Activated CD4-positive, alpha-beta memory T cell treated with anti-CD3 and anti-CD28 coated beads for 36 hours (primary cell): ENCODE measurements at regions not wholly inside any gene's neighbourhood (a gene's known extent, or its start where the extent isn't known, plus 50 kb on each side); places are given as distances from the start of the nearest gene placed in this dataset.
"Not testable (repeated sequence)": the region's sequence is repeated elsewhere in the genome, so short reads cannot be mapped to it uniquely, and the experiment has no call there.

Experiments used
- CTCF ChIA-PET: fragments of 350-600 bp; sonication (Branson Sonifier 250); formaldehyde crosslinking; loops from one replicate; lab custom pipeline; 2021; ENCODE audit warnings: antibody characterized with exemption, inconsistent platforms; lab: Charles Lee
- POLR2A ChIA-PET: fragments of 350-600 bp; sonication (Branson Sonifier 250); formaldehyde crosslinking; loops from one replicate; lab custom pipeline; 2021; ENCODE audit warnings: antibody characterized with exemption; lab: Charles Lee
- DNase-seq: peaks from one replicate; pipeline ENCODE4 v3.0.0-alpha.2; 2020
- H3K27ac Mint-ChIP-seq: one replicate; pipeline ENCODE4 v1.8.0; 2021; ENCODE audit warnings: mixed read lengths
- H3K27me3 Mint-ChIP-seq: one replicate; pipeline ENCODE4 v1.8.0; 2021; ENCODE audit warnings: mixed read lengths
- H3K36me3 Mint-ChIP-seq: one replicate; pipeline ENCODE4 v1.8.0; 2021; ENCODE audit warnings: mixed read lengths
- H3K4me1 Mint-ChIP-seq: one replicate; pipeline ENCODE4 v1.8.0; 2021; ENCODE audit warnings: low read depth, mixed read lengths
- H3K4me3 Mint-ChIP-seq: one replicate; pipeline ENCODE4 v1.8.0; 2021; ENCODE audit warnings: mild to moderate bottlenecking, mixed read lengths
- H3K9me3 Mint-ChIP-seq: one replicate; pipeline ENCODE4 v1.8.0; 2021; ENCODE audit warnings: mixed read lengths
- intact Hi-C: fragments of 100-400 bp; cut with micrococcal nuclease; formaldehyde crosslinking; loops from one replicate; pipeline ENCODE4 v1.15.1; 2023

- CTCF ChIA-PET: no interaction called here
- H3K27me3 Mint-ChIP-seq: no peaks in the 10 kb centered on the region
- H3K9me3 Mint-ChIP-seq: no peaks in the 10 kb centered on the region
- H3K4me1 Mint-ChIP-seq: no peaks in the 10 kb centered on the region
- no peak overlapping the region for H3K4me3 Mint-ChIP-seq
- POLR2A ChIA-PET: no interaction called here
- DNase-seq: no peak
- no peak overlapping the region for H3K27ac Mint-ChIP-seq
- H3K36me3 Mint-ChIP-seq: no peaks in the 10 kb centered on the region
- intact Hi-C loops: no loop called here
Measured at GRCh38 chr2:226474131-226474530, 325.5 kb downstream of the IRS1 start.

- intact Hi-C loops: no loop called here
- H3K27ac Mint-ChIP-seq: no peak overlapping the region
Measured at GRCh38 chr2:226471987-226472470, 327.6 kb downstream of the IRS1 start.

GRCh38 chr2:226467633-226468032 lies 332.0 kb downstream of the IRS1 start:
- ChIA-PET CTCF (no interaction called here), POLR2A (no interaction called here)
- intact Hi-C loops: no loop called here
- no peak for DNase-seq
- Mint-ChIP-seq H3K4me3 (no peak overlapping the region), H3K27ac (no peak overlapping the region), H3K4me1 (no peaks in the 10 kb centered on the region), H3K36me3 (no peaks in the 10 kb centered on the region), H3K9me3 (peaks cover 3% of the 10 kb centered on the region), H3K27me3 (no peaks in the 10 kb centered on the region)

More at GRCh38 chr2:226471987-226472470, 327.6 kb downstream of the IRS1 start:
- no peaks in the 10 kb centered on the region for H3K9me3 Mint-ChIP-seq
- no peaks in the 10 kb centered on the region for H3K36me3 Mint-ChIP-seq
- no peak overlapping the region for H3K4me3 Mint-ChIP-seq
- H3K27me3 Mint-ChIP-seq: no peaks in the 10 kb centered on the region
- no peaks in the 10 kb centered on the region for H3K4me1 Mint-ChIP-seq
- DNase-seq: no peak
- ChIA-PET POLR2A (no interaction called here), CTCF (no interaction called here)

GRCh38 chr2:226467221-226467620 lies 332.4 kb downstream of the IRS1 start:
- ChIA-PET CTCF (no interaction called here), POLR2A (no interaction called here)
- DNase-seq: no peak
- H3K36me3 Mint-ChIP-seq: no peaks in the 10 kb centered on the region
- no peaks in the 10 kb centered on the region for H3K4me1 Mint-ChIP-seq
- no peak overlapping the region for H3K4me3 Mint-ChIP-seq
- no peak overlapping the region for H3K27ac Mint-ChIP-seq
- H3K9me3 Mint-ChIP-seq: peaks cover 7% of the 10 kb centered on the region
- intact Hi-C loops: no loop called here
- H3K27me3 Mint-ChIP-seq: no peaks in the 10 kb centered on the region

- H3K27ac Mint-ChIP-seq: no peak overlapping the region
- no peak overlapping the region for H3K4me3 Mint-ChIP-seq
- no peaks in the 10 kb centered on the region for H3K4me1 Mint-ChIP-seq
- POLR2A ChIA-PET: no interaction called here
- no peaks in the 10 kb centered on the region for H3K27me3 Mint-ChIP-seq
- no peak for DNase-seq
- H3K9me3 Mint-ChIP-seq: peaks cover 12% of the 10 kb centered on the region
- CTCF ChIA-PET: no interaction called here
- intact Hi-C loops: no loop called here
- H3K36me3 Mint-ChIP-seq: no peaks in the 10 kb centered on the region
Measured at GRCh38 chr2:226466589-226466988, 333.0 kb downstream of the IRS1 start.

GRCh38 chr2:226466124-226466523 lies 333.5 kb downstream of the IRS1 start:
- ChIA-PET CTCF (no interaction called here), POLR2A (no interaction called here)
- no peak overlapping the region for H3K4me3 Mint-ChIP-seq
- no peaks in the 10 kb centered on the region for H3K4me1 Mint-ChIP-seq
- no peaks in the 10 kb centered on the region for H3K36me3 Mint-ChIP-seq
- peaks cover 12% of the 10 kb centered on the region for H3K9me3 Mint-ChIP-seq
- no peak overlapping the region for H3K27ac Mint-ChIP-seq
- DNase-seq: no peak
- intact Hi-C loops: no loop called here
- H3K27me3 Mint-ChIP-seq: no peaks in the 10 kb centered on the region

GRCh38 chr2:226464380-226464779 lies 335.2 kb downstream of the IRS1 start:
- no peak for DNase-seq
- intact Hi-C loops: no loop called here
- Mint-ChIP-seq H3K27me3 (no peaks in the 10 kb centered on the region), H3K4me3 (no peak overlapping the region), H3K4me1 (no peaks in the 10 kb centered on the region), H3K27ac (no peak overlapping the region), H3K36me3 (no peaks in the 10 kb centered on the region), H3K9me3 (peaks cover 12% of the 10 kb centered on the region)
- ChIA-PET CTCF (no interaction called here), POLR2A (no interaction called here)

GRCh38 chr2:226463154-226463553 lies 336.5 kb downstream of the IRS1 start:
- DNase-seq: no peak
- H3K36me3 Mint-ChIP-seq: no peaks in the 10 kb centered on the region
- ChIA-PET CTCF (no interaction called here), POLR2A (no interaction called here)
- no peaks in the 10 kb centered on the region for H3K4me1 Mint-ChIP-seq
- H3K27ac Mint-ChIP-seq: no peak overlapping the region
- H3K4me3 Mint-ChIP-seq: no peak overlapping the region
- H3K9me3 Mint-ChIP-seq: peaks cover 12% of the 10 kb centered on the region
- intact Hi-C loops: no loop called here
- peaks cover 2% of the 10 kb centered on the region for H3K27me3 Mint-ChIP-seq

- no peak overlapping the region for H3K27ac Mint-ChIP-seq
- H3K27me3 Mint-ChIP-seq: peaks cover 3% of the 10 kb centered on the region
- intact Hi-C loops: no loop called here
- ChIA-PET POLR2A (no interaction called here), CTCF (no interaction called here)
- no peaks in the 10 kb centered on the region for H3K36me3 Mint-ChIP-seq
- no peak for DNase-seq
- no peak overlapping the region for H3K4me3 Mint-ChIP-seq
- peaks cover 12% of the 10 kb centered on the region for H3K9me3 Mint-ChIP-seq
- no peaks in the 10 kb centered on the region for H3K4me1 Mint-ChIP-seq
Measured at GRCh38 chr2:226461981-226462380, 337.6 kb downstream of the IRS1 start.

GRCh38 chr2:226456144-226456543 lies 343.5 kb downstream of the IRS1 start:
- H3K27me3 Mint-ChIP-seq: peaks cover 22% of the 10 kb centered on the region
- CTCF ChIA-PET, intact Hi-C loops, H3K4me3 Mint-ChIP-seq, H3K4me1 Mint-ChIP-seq, H3K9me3 Mint-ChIP-seq, DNase-seq, H3K36me3 Mint-ChIP-seq, H3K27ac Mint-ChIP-seq, POLR2A ChIA-PET: not testable (repeated sequence)

- peaks cover 3% of the 10 kb centered on the region for H3K4me1 Mint-ChIP-seq
- H3K27ac Mint-ChIP-seq: no peak overlapping the region
- peaks cover 5% of the 10 kb centered on the region for H3K36me3 Mint-ChIP-seq
- H3K4me3 Mint-ChIP-seq: no peak overlapping the region
- H3K27me3 Mint-ChIP-seq: peaks cover 21% of the 10 kb centered on the region
- intact Hi-C loops: no loop called here
- peaks cover 7% of the 10 kb centered on the region for H3K9me3 Mint-ChIP-seq
- no peak for DNase-seq
- ChIA-PET CTCF (no interaction called here), POLR2A (no interaction called here)
Measured at GRCh38 chr2:226452768-226453167, 346.9 kb downstream of the IRS1 start.

- no peak overlapping the region for H3K4me3 Mint-ChIP-seq
- intact Hi-C loops: no loop called here
- peaks cover 4% of the 10 kb centered on the region for H3K36me3 Mint-ChIP-seq
- ChIA-PET POLR2A (no interaction called here), CTCF (no interaction called here)
- peaks cover 17% of the 10 kb centered on the region for H3K27me3 Mint-ChIP-seq
- H3K9me3 Mint-ChIP-seq: peaks cover 7% of the 10 kb centered on the region
- H3K4me1 Mint-ChIP-seq: peaks cover 3% of the 10 kb centered on the region
- H3K27ac Mint-ChIP-seq: no peak overlapping the region
- DNase-seq: no peak
Measured at GRCh38 chr2:226451486-226451885, 348.1 kb downstream of the IRS1 start.

GRCh38 chr2:226450141-226450540 lies 349.5 kb downstream of the IRS1 start:
- ChIA-PET POLR2A (no interaction called here), CTCF (no interaction called here)
- peaks cover 3% of the 10 kb centered on the region for H3K4me1 Mint-ChIP-seq
- intact Hi-C loops: no loop called here
- no peak overlapping the region for H3K27ac Mint-ChIP-seq
- DNase-seq: no peak
- H3K4me3 Mint-ChIP-seq: no peak overlapping the region
- H3K27me3 Mint-ChIP-seq: peaks cover 6% of the 10 kb centered on the region
- H3K9me3 Mint-ChIP-seq: peaks cover 7% of the 10 kb centered on the region
- peaks cover 2% of the 10 kb centered on the region for H3K36me3 Mint-ChIP-seq
